Amniotic epithelial cell (primary cell): ENCODE measurements at regions not wholly inside any gene's neighbourhood (a gene's known extent, or its start where the extent isn't known, plus 50 kb on each side); places are given as distances from the start of the nearest gene placed in this dataset.
A peak's percentile ranks its signal among the peaks of the same experiment; 100 is the strongest.

ENCODE experiments used
- DNase-seq: peaks from one replicate; pipeline ENCODE4 v3.0.0-alpha.2; 2010; ENCODE audit warnings: low read depth

- no peak for DNase-seq
Measured at GRCh38 chr13:31853643-31854326, 114.5 kb downstream of the RXFP2 start.

GRCh38 chr13:31859571-31859970 is 120.2 kb downstream of the RXFP2 start:
- DNase-seq = no peak

- no peak for DNase-seq
Measured at GRCh38 chr13:31860002-31860401, 120.7 kb downstream of the RXFP2 start.

GRCh38 chr13:31862828-31863227 is 123.5 kb downstream of the RXFP2 start:
- DNase-seq = no peak

- no peak for DNase-seq
Measured at GRCh38 chr13:31864307-31864706, 125.0 kb downstream of the RXFP2 start.

GRCh38 chr13:31866099-31866498 is 126.8 kb downstream of the RXFP2 start:
- DNase-seq = no peak

GRCh38 chr13:31867709-31868108 is 128.4 kb downstream of the RXFP2 start:
- DNase-seq = no peak

- no peak for DNase-seq
Measured at GRCh38 chr13:31869582-31869981, 130.3 kb downstream of the RXFP2 start.

- peak; percentile 52 for DNase-seq
Measured at GRCh38 chr13:31870511-31870910, 131.2 kb downstream of the RXFP2 start.

GRCh38 chr13:31873145-31873544 is 133.8 kb downstream of the RXFP2 start:
- no peak for DNase-seq

GRCh38 chr13:31875134-31875533 is 135.8 kb downstream of the RXFP2 start:
- DNase-seq = no peak

GRCh38 chr13:31878052-31878451 is 138.7 kb downstream of the RXFP2 start:
- DNase-seq = no peak

GRCh38 chr13:31878495-31878894 is 139.2 kb downstream of the RXFP2 start:
- no peak for DNase-seq

- no peak for DNase-seq
Measured at GRCh38 chr13:31878955-31879354, 139.6 kb downstream of the RXFP2 start.

- DNase-seq = no peak
Measured at GRCh38 chr13:31880851-31881494, 141.6 kb downstream of the RXFP2 start.

GRCh38 chr13:31881495-31881882 is 142.2 kb downstream of the RXFP2 start:
- DNase-seq = no peak

GRCh38 chr13:31882794-31883193 is 143.5 kb downstream of the RXFP2 start:
- DNase-seq = no peak

- no peak for DNase-seq
Measured at GRCh38 chr13:31884556-31884955, 145.2 kb downstream of the RXFP2 start.

GRCh38 chr13:31885994-31886393 is 145.6 kb upstream of the FRY start:
- DNase-seq = peak; percentile 40

- peak; percentile 99 for DNase-seq
Measured at GRCh38 chr13:31887286-31887685, 144.3 kb upstream of the FRY start.

GRCh38 chr13:31890946-31891345 is 140.6 kb upstream of the FRY start:
- peak; percentile 77 for DNase-seq

- DNase-seq = peak; percentile 75
Measured at GRCh38 chr13:31891472-31891871, 140.1 kb upstream of the FRY start.

- DNase-seq = no peak
Measured at GRCh38 chr13:31894931-31895330, 136.6 kb upstream of the FRY start.

- DNase-seq = no peak
Measured at GRCh38 chr13:31895691-31896090, 135.9 kb upstream of the FRY start.
